Lower leg skin (tissue), 3 donors: ENCODE measurements at regions not wholly inside any gene's neighbourhood (a gene's known extent, or its start where the extent isn't known, plus 50 kb on each side); places are given as distances from the start of the nearest gene placed in this dataset.

Experiments
- POLR2A ChIP-seq, 2 donors: fragments of 450-650 bp; IDR thresholded peaks; one replicate each; pipeline ENCODE4 v1.6.1; 2016 to 2017; ENCODE audit warnings: antibody characterized with exemption in 2 of 2, mild to moderate bottlenecking in 1 of 2, moderate library complexity in 1 of 2
- TF ChIP-seq, protein P1 (sequence below), 3 donors: fragments of 450-650 bp; IDR thresholded peaks; one replicate each; pipeline ENCODE4 v1.5.1; 2016; ENCODE audit warnings: antibody characterized with exemption in 3 of 3, mild to moderate bottlenecking in 3 of 3, moderate library complexity in 2 of 3

DNA sequence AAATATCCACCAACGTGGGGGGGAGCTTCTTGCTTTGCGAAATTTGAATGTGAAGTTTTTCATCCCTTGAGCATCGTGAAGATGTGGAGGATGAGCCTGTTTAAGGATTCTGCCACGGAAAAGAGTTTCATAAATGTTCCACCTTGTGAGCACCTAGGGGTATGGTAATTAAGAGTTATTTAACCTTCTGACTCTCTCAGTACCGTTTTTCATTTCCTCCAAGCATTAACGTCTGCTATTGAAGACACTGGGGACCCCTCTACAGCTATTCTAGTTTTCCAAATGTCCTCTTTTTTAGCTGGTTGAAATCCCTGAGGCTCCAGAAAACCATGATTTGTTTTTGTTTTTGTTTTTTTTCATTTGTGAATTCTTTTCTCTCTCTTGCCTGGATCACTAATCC, 79.1 kb upstream of the GALNT2 start:
- TF ChIP-seq, protein P1, sequence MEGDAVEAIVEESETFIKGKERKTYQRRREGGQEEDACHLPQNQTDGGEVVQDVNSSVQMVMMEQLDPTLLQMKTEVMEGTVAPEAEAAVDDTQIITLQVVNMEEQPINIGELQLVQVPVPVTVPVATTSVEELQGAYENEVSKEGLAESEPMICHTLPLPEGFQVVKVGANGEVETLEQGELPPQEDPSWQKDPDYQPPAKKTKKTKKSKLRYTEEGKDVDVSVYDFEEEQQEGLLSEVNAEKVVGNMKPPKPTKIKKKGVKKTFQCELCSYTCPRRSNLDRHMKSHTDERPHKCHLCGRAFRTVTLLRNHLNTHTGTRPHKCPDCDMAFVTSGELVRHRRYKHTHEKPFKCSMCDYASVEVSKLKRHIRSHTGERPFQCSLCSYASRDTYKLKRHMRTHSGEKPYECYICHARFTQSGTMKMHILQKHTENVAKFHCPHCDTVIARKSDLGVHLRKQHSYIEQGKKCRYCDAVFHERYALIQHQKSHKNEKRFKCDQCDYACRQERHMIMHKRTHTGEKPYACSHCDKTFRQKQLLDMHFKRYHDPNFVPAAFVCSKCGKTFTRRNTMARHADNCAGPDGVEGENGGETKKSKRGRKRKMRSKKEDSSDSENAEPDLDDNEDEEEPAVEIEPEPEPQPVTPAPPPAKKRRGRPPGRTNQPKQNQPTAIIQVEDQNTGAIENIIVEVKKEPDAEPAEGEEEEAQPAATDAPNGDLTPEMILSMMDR (IDR thresholded peaks at IDR 0.05) = no peak
- TF ChIP-seq POLR2A (IDR thresholded peaks at IDR 0.05) = no peak
